HG03108 (cell line): ENCODE measurements at regions not wholly inside any gene's neighbourhood (a gene's known extent, or its start where the extent isn't known, plus 50 kb on each side); places are given as distances from the start of the nearest gene placed in this dataset.
A peak's percentile ranks its signal among the peaks of the same experiment; 100 is the strongest.

Experiments
- ATAC-seq: cut with Tn5 transposase; IDR thresholded peaks from one replicate; pipeline ENCODE4 v1.9.1; 2021; ENCODE audit warnings: moderate library complexity; ENCODE audit not compliant: unreplicated experiment

DNA sequence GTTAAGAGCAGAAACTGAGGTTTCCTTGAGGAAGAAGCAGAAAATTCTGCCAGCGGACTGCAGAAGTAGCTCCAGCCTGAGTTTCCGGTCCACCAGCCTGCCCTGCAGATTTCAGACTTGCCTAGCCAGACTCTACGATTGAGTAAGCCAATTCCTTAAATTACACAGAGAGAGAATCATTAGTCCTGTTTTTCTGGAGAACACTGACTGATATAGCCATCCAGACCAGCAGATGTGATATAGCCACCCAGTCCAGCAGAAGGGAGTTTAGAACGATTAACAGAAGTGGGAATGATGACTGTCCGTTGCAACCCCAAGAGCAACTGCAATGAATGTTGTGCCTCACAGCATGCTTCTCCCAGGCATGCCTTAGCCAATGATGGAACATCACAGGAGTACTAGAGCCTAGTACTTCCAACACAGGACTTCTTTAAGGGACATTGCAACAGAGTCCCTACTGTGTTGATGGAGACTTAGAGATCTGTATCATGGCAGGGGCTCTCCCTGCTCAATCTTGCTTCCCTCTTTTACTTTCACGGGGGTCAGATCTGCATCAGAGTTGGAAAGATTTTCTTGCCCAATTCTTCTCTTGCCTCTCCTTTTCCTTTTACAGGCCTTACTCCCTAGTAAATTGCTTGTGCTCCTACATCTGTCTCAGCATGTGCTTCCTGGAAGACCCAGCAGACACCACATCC lies 264.6 kb upstream of the CLNK start:
- ATAC-seq = no peak

DNA sequence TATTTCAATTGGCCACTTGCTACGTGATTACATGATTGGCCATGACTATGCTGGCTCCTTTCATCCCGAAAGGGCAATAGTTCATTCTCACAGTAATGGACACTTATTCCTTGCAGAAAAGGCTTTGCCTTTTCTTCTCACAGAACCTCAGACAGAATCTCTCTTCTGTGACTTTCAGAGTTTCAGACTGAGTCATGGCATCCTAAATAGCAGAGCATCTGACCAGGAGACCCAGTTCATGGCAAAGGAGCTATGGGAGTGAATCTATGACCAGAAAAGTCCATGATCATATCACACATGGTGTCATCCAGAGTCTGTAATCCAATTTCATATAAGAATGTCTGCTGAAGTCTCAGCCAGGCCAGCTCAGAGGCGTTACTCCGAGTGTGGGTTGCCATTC lies 263.3 kb upstream of the CLNK start:
- ATAC-seq = no peak

- no peak for ATAC-seq
These were observed 259.8 kb upstream of the CLNK start for GRCh38 chr4:10944321-10944720.

DNA sequence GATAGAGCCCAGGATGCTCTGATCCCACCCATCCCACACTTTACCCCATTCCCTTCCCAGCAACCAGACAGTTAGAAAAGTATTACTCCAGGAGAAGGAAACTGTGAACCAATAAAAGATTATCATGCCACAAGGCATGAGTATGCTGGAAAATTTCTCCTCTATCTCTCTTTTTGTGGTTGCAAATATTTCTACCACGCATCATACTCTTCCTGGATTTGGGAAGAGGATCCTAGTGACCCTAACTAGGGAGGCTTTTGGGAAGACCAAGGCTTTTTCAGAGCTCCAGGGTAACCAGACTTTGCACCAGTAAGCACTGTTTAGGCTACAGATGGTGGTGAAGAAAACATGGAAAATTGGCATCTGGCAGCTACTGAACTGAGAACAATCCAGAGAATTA lies 257.6 kb upstream of the CLNK start:
- ATAC-seq = no peak

DNA sequence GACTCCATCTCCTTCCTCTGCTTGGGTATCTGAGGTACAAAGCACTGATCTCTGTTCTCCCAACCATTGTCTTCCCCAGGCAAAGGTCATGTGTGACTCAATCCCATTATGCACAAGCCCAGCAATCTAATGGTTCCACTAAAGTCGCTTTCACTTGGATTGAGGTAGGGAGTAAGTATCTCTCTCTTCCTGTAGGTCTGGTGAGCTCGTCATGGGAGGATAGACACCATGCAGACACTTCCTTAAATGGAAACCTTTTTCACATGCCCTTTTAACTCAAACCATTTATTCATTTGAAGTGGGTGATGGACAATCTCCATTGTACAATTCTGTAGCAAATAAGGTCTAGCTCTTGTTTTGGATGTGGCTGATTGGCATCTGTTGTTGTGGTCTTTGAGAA lies 245.2 kb upstream of the CLNK start:
- no peak for ATAC-seq

GRCh38 chr4:10925996-10926395 lies 241.4 kb upstream of the CLNK start:
- ATAC-seq = no peak

DNA sequence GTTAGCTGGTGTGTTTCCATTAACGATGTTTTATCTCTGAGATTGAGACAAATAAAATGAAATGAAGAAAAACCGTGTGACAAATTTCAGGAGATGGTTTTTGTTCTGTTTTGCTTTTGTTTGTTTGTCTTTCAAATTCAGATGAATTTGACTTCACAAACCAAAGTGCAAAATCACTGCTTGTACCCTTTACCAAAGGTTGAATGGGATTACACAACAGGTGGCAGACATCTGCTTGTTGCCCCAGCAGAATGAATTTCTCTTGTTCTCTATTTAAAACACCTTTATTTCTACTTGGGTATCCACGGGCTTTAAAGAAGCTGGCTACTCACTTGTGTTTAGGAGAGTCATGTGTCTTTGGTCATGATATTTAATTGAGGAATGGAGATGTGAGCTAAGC lies 239.7 kb upstream of the CLNK start:
- no peak for ATAC-seq

DNA sequence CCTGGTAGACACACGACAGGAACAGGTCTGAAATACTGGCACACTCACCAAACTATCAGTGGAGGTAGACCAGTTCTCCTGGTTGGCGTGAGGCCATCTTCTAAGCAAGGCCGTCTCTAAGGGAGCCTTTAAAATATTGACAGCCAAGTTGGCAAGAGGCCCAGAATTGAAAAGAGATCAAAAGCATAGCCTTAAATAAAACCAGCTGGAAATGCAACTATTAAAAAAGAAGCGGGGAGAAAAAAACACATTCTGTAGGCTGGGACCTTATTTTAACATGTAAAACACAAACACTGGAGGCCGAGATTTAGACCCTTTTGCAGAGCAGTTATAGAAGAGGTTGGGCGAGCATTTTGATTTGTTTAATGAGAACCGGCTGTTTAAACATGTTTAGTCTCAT lies 233.0 kb upstream of the CLNK start:
- no peak for ATAC-seq

- no peak for ATAC-seq
These were observed 213.5 kb upstream of the CLNK start for GRCh38 chr4:10898072-10898471.

- ATAC-seq = no peak
These were observed 212.5 kb upstream of the CLNK start for GRCh38 chr4:10897076-10897475.

DNA sequence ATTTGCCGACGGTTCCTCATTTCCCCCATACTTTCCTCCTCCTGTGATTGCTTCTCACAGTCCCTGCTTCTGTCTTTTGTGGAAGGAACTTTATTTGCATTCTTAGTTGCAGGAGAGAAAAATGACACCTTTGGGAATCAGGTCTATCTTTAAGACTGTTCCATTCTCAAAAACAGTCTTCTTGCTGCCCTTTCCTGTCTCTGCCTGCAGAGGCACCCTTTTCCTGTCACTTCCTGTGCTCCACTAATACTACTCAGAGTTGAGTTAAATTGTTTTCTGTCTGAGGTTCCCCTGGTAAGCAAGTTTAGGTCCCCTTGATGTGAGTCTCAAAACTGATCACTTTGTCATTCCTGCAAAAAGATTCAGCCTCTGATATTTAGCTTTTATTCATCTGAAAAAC lies 208.8 kb upstream of the CLNK start:
- ATAC-seq = peak; percentile 52

DNA sequence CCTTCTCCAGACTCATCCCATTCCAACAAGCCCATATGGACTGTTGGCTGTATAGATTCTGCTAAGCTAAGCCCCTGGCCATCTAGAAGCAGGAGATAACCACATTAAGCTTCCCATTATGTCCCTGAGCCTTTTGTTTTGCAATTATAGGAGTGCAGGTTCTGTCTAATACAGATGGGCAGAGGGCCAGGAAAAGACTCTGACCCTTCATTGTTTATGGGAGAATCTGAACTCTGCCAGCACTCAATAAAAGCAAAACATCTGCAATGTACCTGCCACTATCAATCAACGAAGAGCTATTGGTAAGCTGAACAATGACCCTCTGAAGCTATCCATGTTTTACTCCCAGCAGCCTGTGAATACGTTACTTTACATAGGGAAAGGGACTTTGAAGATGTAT lies 207.3 kb upstream of the CLNK start:
- no peak for ATAC-seq

DNA sequence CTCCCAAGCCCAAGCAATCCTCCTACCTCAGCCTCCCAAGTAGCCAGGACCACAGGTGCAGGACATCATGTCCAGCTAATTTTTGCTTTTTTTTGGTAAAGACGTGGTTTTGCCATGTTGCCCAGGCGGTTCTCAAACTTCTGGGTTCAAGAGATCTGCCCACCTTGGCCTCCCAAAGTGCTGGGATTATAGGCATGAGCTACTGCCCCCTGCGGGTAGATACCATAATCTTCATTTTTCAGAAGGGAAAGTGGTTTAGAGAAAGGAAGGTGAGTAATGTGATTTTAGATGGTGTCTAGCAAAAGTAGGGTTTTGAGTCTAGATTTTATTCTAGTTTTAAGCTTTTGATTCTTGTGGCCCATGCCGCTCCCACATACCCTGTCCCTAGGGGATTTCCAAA lies 205.3 kb upstream of the CLNK start:
- no peak for ATAC-seq

GRCh38 chr4:10879411-10880110 lies 195.0 kb upstream of the CLNK start:
- ATAC-seq = no peak

DNA sequence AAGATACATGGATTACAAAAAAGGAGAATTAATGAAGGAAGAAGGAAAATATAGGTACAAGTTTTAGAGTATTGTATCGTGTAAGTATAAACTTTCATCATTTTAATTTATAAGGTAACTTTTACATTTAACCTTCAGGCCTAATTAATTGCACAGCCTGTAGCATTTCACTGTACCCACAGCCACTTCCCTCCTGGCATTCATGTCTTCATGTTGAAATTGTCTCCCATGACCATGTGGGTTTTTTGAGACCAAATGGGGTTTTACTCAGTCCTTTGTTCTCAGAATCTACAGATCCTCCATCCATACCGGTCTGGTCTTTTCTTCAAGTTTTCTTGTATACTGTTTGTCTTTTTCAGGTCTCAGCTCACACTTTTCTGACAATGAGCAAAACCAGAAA lies 194.3 kb upstream of the CLNK start:
- no peak for ATAC-seq

DNA sequence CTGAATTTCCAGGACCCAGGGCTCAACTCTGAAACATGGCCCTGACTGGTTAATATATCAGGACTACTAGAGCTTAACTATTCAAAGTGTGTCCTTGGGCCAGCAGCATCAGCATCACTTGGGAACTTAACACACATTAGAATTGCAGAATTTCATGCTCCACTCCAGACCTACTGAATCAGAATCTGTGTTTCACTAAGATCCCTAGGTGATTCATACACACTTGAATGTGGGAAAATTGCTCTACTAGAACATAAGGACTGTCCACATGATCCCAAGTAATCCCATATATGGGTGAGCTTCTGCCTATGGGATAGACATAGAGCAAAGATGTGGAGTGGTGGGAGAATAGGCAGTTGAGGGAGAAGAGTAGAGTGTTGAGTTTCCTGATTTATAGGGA lies 192.5 kb upstream of the CLNK start:
- ATAC-seq = no peak

DNA sequence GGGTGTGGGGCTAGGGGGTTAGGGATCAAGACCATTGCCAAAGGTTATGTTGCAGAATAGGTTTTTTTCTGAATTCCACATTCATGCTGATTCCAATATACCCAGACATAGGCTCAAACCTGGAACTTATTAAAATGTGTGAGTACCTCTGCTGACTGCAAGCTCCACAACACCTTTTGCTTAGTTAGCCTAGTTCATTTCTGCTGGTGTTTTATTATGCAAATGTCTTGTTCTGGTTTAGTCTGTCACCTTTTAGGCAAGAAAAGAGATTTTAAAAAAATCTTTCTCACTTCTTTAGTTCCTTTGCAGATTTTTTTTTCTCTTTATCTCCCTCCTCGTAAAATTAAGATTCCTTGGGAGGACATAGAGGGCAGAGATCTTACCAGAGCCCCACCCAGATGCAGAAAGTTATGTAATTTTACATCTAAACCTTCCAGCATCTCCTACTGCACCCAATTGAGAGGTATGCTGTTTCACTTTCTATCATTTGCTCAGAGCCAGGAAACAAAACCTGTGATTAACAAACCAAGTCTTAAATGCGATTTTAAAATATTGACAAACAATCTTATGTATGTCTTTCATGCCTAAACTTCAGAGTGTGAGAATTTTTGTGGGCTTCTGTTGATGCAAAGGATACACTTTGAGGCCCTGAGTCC lies 190.7 kb upstream of the CLNK start:
- no peak for ATAC-seq

GRCh38 chr4:10873809-10874208 lies 189.2 kb upstream of the CLNK start:
- ATAC-seq = no peak

- no peak for ATAC-seq
These were observed 188.4 kb upstream of the CLNK start for GRCh38 chr4:10872833-10873517.

DNA sequence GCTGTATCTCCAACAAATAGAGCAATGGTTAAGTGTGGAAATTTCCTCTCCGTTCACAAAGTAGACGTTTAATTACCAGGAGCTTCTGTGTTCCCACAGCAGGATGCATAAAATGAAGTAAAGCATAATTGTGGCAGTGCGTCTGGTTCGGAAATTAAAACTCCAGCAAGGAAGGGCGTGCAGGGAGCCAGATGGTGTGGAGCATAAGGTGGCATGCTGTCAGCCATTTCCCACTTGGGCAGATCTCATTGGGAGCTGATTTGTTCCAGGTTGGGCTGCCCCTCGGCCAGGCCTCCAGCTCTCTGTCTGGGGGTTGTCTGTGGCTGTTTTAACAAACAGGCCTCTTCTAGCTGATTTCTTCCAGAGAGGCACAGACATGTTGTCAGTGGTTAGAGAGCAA lies 182.1 kb upstream of the CLNK start:
- no peak for ATAC-seq

- no peak for ATAC-seq
These were observed 176.5 kb upstream of the CLNK start for GRCh38 chr4:10861036-10861435.

DNA sequence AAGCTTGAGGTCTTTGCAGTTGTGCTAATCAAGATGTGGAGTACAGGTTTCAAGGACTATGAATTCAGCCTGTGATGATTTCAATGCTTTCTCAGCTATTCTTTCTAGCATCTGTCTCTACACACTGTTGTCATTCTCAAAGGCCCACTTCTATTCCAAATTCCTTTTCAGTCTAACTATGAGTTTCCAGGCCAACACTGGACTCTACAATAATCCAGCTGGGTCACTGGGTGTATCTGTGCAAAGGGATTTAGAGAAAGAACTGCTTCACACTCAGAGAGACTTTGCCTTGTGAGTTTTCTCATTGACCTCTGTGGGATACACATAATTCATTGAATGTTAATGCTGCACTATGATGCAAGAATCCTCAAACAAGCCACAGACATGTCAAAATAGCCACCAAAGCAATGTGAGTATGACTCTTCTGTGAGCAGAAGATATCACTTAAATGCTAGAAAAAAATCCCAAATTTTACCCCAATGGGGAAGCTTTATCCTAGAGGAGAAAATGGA lies 171.8 kb upstream of the CLNK start:
- ATAC-seq = no peak
